ENCODE measurements at regions not wholly inside any gene's neighbourhood (a gene's known extent, or its start where the extent isn't known, plus 50 kb on each side); places are given as distances from the start of the nearest gene placed in this dataset.
"Not testable (repeated sequence)": the region's sequence is repeated elsewhere in the genome, so short reads cannot be mapped to it uniquely, and the experiment has no call there.

DNA sequence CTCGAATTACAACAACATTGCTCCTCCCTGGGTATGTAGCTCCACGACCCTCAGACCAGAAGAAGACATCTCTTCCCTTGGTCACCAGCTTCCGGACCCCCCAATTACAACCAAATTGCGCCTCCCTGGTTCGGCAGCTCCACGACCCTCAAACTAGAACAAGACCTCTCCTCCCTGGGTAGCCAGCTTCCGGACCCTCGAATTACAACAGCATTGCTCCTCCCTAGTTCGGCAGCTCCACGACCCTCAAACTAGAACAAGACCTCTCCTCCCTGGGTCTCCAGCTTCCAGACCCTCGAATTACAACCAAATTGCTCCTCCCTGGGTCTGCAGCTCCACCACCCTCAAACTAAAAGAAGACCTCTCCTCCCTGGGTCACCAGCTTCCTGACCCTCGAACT, 322.7 kb downstream of the PREX1 start:
- not testable (repeated sequence) for H3K23ac ChIP-seq (ENCODE audit: low read length in 2 of 2); H3K4me1 ChIP-seq (ENCODE audit: control insufficient read depth, insufficient read depth, low read depth, low read length); H3K79me1 ChIP-seq (replicated peaks; ENCODE audit: low read length, poor library complexity, severe bottlenecking); H3K4ac ChIP-seq (ENCODE audit: low read depth in 1 of 2, low read length in 2 of 2); H2BK5ac ChIP-seq (ENCODE audit: low read depth, low read length, poor library complexity, severe bottlenecking); H4K8ac ChIP-seq (ENCODE audit: low read length); H3K9me3 ChIP-seq (ENCODE audit: control insufficient read depth, low read length); H3K36me3 ChIP-seq (ENCODE audit: control insufficient read depth in 1 of 2, insufficient read depth in 2 of 2, low read depth in 1 of 2, low read length in 2 of 2); H3K18ac ChIP-seq (ENCODE audit: low read depth in 1 of 2, low read length in 2 of 2); H4K91ac ChIP-seq (ENCODE audit: low read length); H3K4me3 ChIP-seq (ENCODE audit: insufficient read depth in 1 of 2, low read depth in 1 of 2, low read length in 2 of 2); H3K9ac ChIP-seq (ENCODE audit: low read length); H2BK120ac ChIP-seq (ENCODE audit: low read depth, low read length); H2BK15ac ChIP-seq (ENCODE audit: low read depth, poor library complexity, severe bottlenecking); DNase-seq; H2AK5ac ChIP-seq (ENCODE audit: low read length, severe bottlenecking); H2AFZ ChIP-seq (ENCODE audit: low read depth, low read length); H3K14ac ChIP-seq (ENCODE audit: low read length in 2 of 2); H2BK12ac ChIP-seq (ENCODE audit: low read length in 2 of 2); H3K27ac ChIP-seq (ENCODE audit: low read length, poor library complexity, severe bottlenecking); H3K4me2 ChIP-seq (ENCODE audit: low read length, poor library complexity, severe bottlenecking)
- 50% methylated on average over 2 of the region's 12 CpGs for WGBS
- H3K27me3 ChIP-seq (ENCODE audit: control insufficient read depth in 1 of 2, insufficient read depth in 1 of 2, low read length in 2 of 2), result peaks cover 0 to 15% of the 10 kb centered on the region in 2 experiments

- Histone ChIP-seq H3K4ac (ENCODE audit: low read depth in 1 of 2, low read length in 2 of 2) (no peak overlapping the region), H3K4me2 (ENCODE audit: low read length, poor library complexity, severe bottlenecking) (no peak overlapping the region), H3K27ac (ENCODE audit: low read length, poor library complexity, severe bottlenecking) (no peak overlapping the region), H2BK15ac (ENCODE audit: low read depth, poor library complexity, severe bottlenecking) (no peak overlapping the region), H3K9me3 (ENCODE audit: control insufficient read depth, low read length) (no peaks in the 10 kb centered on the region), H4K8ac (ENCODE audit: low read length) (no peak overlapping the region), H3K27me3 (ENCODE audit: control insufficient read depth in 1 of 2, insufficient read depth in 1 of 2, low read length in 2 of 2) (peaks cover 0 to 15% of the 10 kb centered on the region in 2 experiments), H2AFZ (ENCODE audit: low read depth, low read length) (no peak overlapping the region), H3K23ac (ENCODE audit: low read length in 2 of 2) (no peak overlapping the region), H3K18ac (ENCODE audit: low read depth in 1 of 2, low read length in 2 of 2) (no peak overlapping the region), H2BK120ac (ENCODE audit: low read depth, low read length) (no peak overlapping the region), H4K91ac (ENCODE audit: low read length) (no peak overlapping the region), H2AK5ac (ENCODE audit: low read length, severe bottlenecking) (no peak overlapping the region), H2BK5ac (ENCODE audit: low read depth, low read length, poor library complexity, severe bottlenecking) (no peak overlapping the region), H2BK12ac (ENCODE audit: low read length in 2 of 2) (no peak overlapping the region), H3K79me1 (replicated peaks; ENCODE audit: low read length, poor library complexity, severe bottlenecking) (no peaks in the 10 kb centered on the region), H3K14ac (ENCODE audit: low read length in 2 of 2) (no peak overlapping the region), H3K4me1 (ENCODE audit: control insufficient read depth, insufficient read depth, low read depth, low read length) (no peaks in the 10 kb centered on the region), H3K36me3 (ENCODE audit: control insufficient read depth in 1 of 2, insufficient read depth in 2 of 2, low read depth in 1 of 2, low read length in 2 of 2) (no peaks in the 10 kb centered on the region), H3K9ac (ENCODE audit: low read length) (no peak overlapping the region), H3K4me3 (ENCODE audit: insufficient read depth in 1 of 2, low read depth in 1 of 2, low read length in 2 of 2) (no peak overlapping the region)
- DNase-seq, result no peak
- WGBS, result 66% methylated on average over 14 of the region's 14 CpGs
Observed at GRCh38 chr20:48503166-48503815, 324.5 kb downstream of the PREX1 start.

DNA sequence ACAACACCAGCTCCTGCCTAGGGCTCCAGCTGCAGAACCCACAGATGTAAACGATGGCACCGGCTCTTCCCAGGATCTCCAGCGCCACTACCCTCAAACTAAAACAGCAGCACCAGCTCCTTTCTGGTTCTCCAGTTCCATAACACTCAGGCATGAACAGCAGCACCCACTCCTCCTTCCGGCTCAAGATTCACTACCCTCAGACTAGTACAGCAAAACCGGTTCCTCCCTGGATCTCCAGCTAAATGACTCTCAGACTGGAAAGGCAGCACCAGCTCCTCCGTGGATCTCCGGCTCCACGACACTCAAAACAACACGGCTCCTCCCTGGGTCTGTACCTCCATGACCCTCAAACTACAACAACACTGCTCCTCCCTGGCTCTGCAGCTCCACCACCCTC, 325.0 kb downstream of the PREX1 start:
- no peak overlapping the region for H2BK120ac ChIP-seq (ENCODE audit: low read depth, low read length)
- H3K79me1 ChIP-seq (replicated peaks; ENCODE audit: low read length, poor library complexity, severe bottlenecking), result no peaks in the 10 kb centered on the region
- no peak overlapping the region for H3K23ac ChIP-seq (ENCODE audit: low read length in 2 of 2)
- H3K9ac ChIP-seq (ENCODE audit: low read length), result no peak overlapping the region
- H2BK15ac ChIP-seq (ENCODE audit: low read depth, poor library complexity, severe bottlenecking), result no peak overlapping the region
- no peak overlapping the region for H3K14ac ChIP-seq (ENCODE audit: low read length in 2 of 2)
- H3K4ac ChIP-seq (ENCODE audit: low read depth in 1 of 2, low read length in 2 of 2), result no peak overlapping the region
- H4K91ac ChIP-seq (ENCODE audit: low read length), result no peak overlapping the region
- H2AFZ ChIP-seq (ENCODE audit: low read depth, low read length), result no peak overlapping the region
- H3K4me2 ChIP-seq (ENCODE audit: low read length, poor library complexity, severe bottlenecking), result no peak overlapping the region
- H2AK5ac ChIP-seq (ENCODE audit: low read length, severe bottlenecking), result no peak overlapping the region
- H3K4me3 ChIP-seq (ENCODE audit: insufficient read depth in 1 of 2, low read depth in 1 of 2, low read length in 2 of 2), result no peak overlapping the region
- DNase-seq, result no peak
- H3K27me3 ChIP-seq (ENCODE audit: control insufficient read depth in 1 of 2, insufficient read depth in 1 of 2, low read length in 2 of 2), result peaks cover 0 to 15% of the 10 kb centered on the region in 2 experiments
- no peak overlapping the region for H3K27ac ChIP-seq (ENCODE audit: low read length, poor library complexity, severe bottlenecking)
- H2BK12ac ChIP-seq (ENCODE audit: low read length in 2 of 2), result no peak overlapping the region
- H2BK5ac ChIP-seq (ENCODE audit: low read depth, low read length, poor library complexity, severe bottlenecking), result no peak overlapping the region
- no peak overlapping the region for H3K18ac ChIP-seq (ENCODE audit: low read depth in 1 of 2, low read length in 2 of 2)
- WGBS, result 86% methylated on average over 9 of the region's 9 CpGs
- H3K36me3 ChIP-seq (ENCODE audit: control insufficient read depth in 1 of 2, insufficient read depth in 2 of 2, low read depth in 1 of 2, low read length in 2 of 2), result no peaks in the 10 kb centered on the region
- no peak overlapping the region for H4K8ac ChIP-seq (ENCODE audit: low read length)
- H3K9me3 ChIP-seq (ENCODE audit: control insufficient read depth, low read length), result no peaks in the 10 kb centered on the region
- H3K4me1 ChIP-seq (ENCODE audit: control insufficient read depth, insufficient read depth, low read depth, low read length), result no peaks in the 10 kb centered on the region

- Histone ChIP-seq H3K27me3 (ENCODE audit: control insufficient read depth in 1 of 2, insufficient read depth in 1 of 2, low read length in 2 of 2) (peaks cover 0 to 15% of the 10 kb centered on the region in 2 experiments), H2BK15ac (ENCODE audit: low read depth, poor library complexity, severe bottlenecking) (no peak overlapping the region), H3K4me3 (ENCODE audit: insufficient read depth in 1 of 2, low read depth in 1 of 2, low read length in 2 of 2) (no peak overlapping the region), H3K14ac (ENCODE audit: low read length in 2 of 2) (no peak overlapping the region), H3K9ac (ENCODE audit: low read length) (no peak overlapping the region), H3K9me3 (ENCODE audit: control insufficient read depth, low read length) (no peaks in the 10 kb centered on the region), H4K91ac (ENCODE audit: low read length) (no peak overlapping the region), H3K18ac (ENCODE audit: low read depth in 1 of 2, low read length in 2 of 2) (no peak overlapping the region), H3K27ac (ENCODE audit: low read length, poor library complexity, severe bottlenecking) (no peak overlapping the region), H3K4me1 (ENCODE audit: control insufficient read depth, insufficient read depth, low read depth, low read length) (no peaks in the 10 kb centered on the region), H3K4me2 (ENCODE audit: low read length, poor library complexity, severe bottlenecking) (no peak overlapping the region), H2BK12ac (ENCODE audit: low read length in 2 of 2) (no peak overlapping the region), H2BK120ac (ENCODE audit: low read depth, low read length) (no peak overlapping the region), H3K36me3 (ENCODE audit: control insufficient read depth in 1 of 2, insufficient read depth in 2 of 2, low read depth in 1 of 2, low read length in 2 of 2) (no peaks in the 10 kb centered on the region), H3K79me1 (replicated peaks; ENCODE audit: low read length, poor library complexity, severe bottlenecking) (no peaks in the 10 kb centered on the region), H4K8ac (ENCODE audit: low read length) (no peak overlapping the region), H2AFZ (ENCODE audit: low read depth, low read length) (no peak overlapping the region), H3K23ac (ENCODE audit: low read length in 2 of 2) (no peak overlapping the region), H2BK5ac (ENCODE audit: low read depth, low read length, poor library complexity, severe bottlenecking) (no peak overlapping the region), H2AK5ac (ENCODE audit: low read length, severe bottlenecking) (no peak overlapping the region), H3K4ac (ENCODE audit: low read depth in 1 of 2, low read length in 2 of 2) (no peak overlapping the region)
- WGBS, result 77% methylated on average over 9 of the region's 9 CpGs
- no peak for DNase-seq
Observed at GRCh38 chr20:48502016-48502415, 325.8 kb downstream of the PREX1 start.
